ENCODE measurements at regions not wholly inside any gene's neighbourhood (a gene's known extent, or its start where the extent isn't known, plus 50 kb on each side); places are given as distances from the start of the nearest gene placed in this dataset.

DNA sequence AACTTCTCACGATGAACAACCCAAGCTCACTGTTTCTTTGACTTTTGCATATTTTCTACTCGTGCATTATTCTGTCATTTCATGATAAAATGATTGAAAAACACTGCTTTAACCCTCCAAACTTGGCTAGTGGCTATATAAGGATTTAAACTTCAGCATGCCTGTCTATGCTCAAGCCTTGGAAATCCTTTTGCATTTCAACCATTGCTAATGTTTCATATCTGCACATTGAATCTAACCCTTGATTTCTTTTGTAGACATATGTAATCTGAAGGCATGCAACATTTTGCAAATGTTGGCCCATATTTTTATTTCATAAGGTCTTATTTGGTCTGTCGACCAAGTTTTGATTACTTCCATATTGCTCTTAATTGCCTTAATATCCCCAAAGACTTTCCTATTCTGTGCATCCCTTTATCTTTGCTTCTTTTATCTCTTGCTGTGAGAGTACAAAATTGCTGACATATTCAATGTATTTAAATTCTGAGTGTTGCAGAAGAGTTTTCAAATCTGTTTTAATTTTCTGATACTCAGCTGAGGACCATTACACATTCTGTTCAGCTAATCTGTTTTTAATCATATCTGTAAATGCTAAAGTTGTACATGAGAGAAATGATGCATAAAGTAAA is 403.7 kb upstream of the ZNF608 start:
- H3K9me3 Mint-ChIP-seq, result no peaks in the 10 kb centered on the region
- no peak overlapping the region for H3K4me3 Mint-ChIP-seq
- H3K4me1 Mint-ChIP-seq (ENCODE audit: low read depth), result no peaks in the 10 kb centered on the region

DNA sequence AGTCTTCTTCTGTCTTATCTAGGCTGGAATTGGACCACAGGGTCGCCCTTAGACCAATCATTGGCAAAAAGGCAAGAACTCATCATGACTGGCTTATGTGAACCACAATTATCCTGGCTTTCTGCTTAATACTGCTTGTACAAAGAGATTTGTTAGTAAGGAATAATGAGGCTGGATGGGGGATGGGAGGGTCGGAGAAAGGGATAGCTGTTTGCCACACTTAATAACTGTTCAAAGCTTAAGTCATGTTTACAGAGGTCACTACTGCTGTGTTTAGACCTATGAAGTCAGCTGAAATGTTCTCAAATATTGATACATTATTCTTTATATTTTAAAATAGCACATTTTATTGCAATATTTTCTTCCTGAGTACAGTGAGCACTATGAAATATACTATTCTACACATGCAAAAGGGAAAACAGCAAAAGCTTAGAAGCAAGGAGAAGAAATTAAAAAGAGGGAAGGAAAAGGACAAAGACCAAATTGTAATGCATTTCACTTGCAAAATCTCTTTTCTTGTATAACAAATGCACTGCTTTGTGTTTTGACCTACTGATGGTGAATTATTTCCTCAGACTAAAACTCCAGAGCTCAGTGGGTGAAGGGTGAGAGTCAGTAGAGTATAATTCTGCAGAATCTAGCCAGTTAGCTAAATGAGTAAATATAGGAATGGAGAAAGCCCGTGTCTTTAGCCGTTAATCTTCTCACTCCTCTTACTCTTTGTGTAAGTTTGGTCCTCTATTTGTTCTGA is 404.9 kb upstream of the ZNF608 start:
- Mint-ChIP-seq H3K27me3 (ENCODE audit: insufficient read depth) (peaks cover 13% of the 10 kb centered on the region; the same call in 1 of the 2 replicates), H3K4me3 (no peak overlapping the region), H3K27ac (no peak overlapping the region), H3K36me3 (ENCODE audit: low read depth) (no peaks in the 10 kb centered on the region), H3K4me1 (ENCODE audit: low read depth) (no peaks in the 10 kb centered on the region), H3K9me3 (no peaks in the 10 kb centered on the region)
- TF ChIP-seq, protein P1, sequence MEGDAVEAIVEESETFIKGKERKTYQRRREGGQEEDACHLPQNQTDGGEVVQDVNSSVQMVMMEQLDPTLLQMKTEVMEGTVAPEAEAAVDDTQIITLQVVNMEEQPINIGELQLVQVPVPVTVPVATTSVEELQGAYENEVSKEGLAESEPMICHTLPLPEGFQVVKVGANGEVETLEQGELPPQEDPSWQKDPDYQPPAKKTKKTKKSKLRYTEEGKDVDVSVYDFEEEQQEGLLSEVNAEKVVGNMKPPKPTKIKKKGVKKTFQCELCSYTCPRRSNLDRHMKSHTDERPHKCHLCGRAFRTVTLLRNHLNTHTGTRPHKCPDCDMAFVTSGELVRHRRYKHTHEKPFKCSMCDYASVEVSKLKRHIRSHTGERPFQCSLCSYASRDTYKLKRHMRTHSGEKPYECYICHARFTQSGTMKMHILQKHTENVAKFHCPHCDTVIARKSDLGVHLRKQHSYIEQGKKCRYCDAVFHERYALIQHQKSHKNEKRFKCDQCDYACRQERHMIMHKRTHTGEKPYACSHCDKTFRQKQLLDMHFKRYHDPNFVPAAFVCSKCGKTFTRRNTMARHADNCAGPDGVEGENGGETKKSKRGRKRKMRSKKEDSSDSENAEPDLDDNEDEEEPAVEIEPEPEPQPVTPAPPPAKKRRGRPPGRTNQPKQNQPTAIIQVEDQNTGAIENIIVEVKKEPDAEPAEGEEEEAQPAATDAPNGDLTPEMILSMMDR (IDR thresholded peaks at IDR 0.05), result no peak
- no peak for DNase-seq

More for the DNA sequence above, 403.7 kb upstream of the ZNF608 start:
- Mint-ChIP-seq H3K36me3 (ENCODE audit: low read depth) (no peaks in the 10 kb centered on the region), H3K27me3 (ENCODE audit: insufficient read depth) (peaks cover 12% of the 10 kb centered on the region; the same call in 1 of the 2 replicates), H3K27ac (no peak overlapping the region)
- DNase-seq, result no peak
- TF ChIP-seq, protein P1 (IDR thresholded peaks at IDR 0.05), result no peak

DNA sequence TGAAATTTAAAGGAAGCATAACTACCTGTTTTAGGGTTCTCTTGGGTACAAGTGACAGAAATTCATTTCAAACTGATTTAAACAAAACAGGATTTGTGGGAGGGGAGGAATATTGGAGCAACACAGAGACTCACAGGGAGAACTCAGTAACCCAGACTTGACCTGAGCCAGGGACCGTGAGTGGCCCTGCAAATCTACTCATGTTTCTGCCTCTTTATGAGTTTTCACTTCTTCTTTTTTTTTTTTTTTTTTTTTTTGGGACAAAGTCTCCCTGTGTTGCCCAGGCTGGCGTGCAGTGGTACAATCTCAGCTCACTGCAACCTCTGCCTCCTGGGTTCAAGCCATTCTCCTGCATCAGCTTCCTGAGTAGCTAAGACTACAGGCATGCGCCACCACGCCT is 405.6 kb upstream of the ZNF608 start:
- Mint-ChIP-seq H3K36me3 (ENCODE audit: low read depth) (no peaks in the 10 kb centered on the region), H3K27ac (no peak overlapping the region), H3K9me3 (no peaks in the 10 kb centered on the region), H3K4me1 (ENCODE audit: low read depth) (no peaks in the 10 kb centered on the region), H3K4me3 (no peak overlapping the region), H3K27me3 (ENCODE audit: insufficient read depth) (peaks cover 13% of the 10 kb centered on the region; the same call in 1 of the 2 replicates)
- DNase-seq, result no peak
- TF ChIP-seq, protein P1 (IDR thresholded peaks at IDR 0.05), result no peak

DNA sequence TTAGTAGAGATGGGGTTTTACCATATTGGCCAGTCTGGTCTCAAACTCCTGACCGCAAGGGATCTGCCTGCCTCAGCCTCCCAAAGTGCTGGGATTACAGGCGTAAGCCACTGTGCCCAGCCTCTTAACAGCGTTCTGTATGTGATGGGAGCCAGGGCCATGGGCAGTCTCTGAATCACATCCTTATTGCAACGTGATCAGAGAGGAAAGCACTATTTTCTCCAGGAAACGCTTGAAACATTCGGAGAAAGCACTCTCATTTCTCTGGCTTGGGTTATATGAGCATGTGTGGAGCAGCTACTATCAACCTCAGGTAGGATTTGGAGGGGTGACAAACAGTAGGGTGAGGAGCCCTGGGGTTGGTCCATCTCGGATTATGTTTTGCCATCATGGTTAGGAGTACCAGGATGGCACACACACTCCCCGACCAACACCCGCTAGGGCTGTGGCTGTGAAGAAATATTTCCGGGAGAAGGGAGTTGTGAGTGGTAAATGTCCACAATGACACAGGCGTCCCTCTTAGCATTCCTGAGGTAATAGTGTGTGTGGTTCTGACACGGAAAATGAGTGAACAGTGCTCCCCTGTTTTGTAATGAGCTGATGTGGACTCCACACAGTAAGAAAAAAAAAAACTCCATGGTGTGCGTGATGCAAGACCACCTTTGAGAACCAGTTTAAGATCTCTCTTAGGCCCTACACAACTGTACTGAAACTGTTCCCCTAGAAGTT is 406.2 kb upstream of the ZNF608 start:
- no peak for DNase-seq
- no peak overlapping the region for H3K4me3 Mint-ChIP-seq
- peaks cover 13% of the 10 kb centered on the region; the same call in 1 of the 2 replicates for H3K27me3 Mint-ChIP-seq (ENCODE audit: insufficient read depth)
- H3K27ac Mint-ChIP-seq, result no peak overlapping the region
- no peaks in the 10 kb centered on the region for H3K36me3 Mint-ChIP-seq (ENCODE audit: low read depth)
- H3K4me1 Mint-ChIP-seq (ENCODE audit: low read depth), result no peaks in the 10 kb centered on the region
- no peaks in the 10 kb centered on the region for H3K9me3 Mint-ChIP-seq
- TF ChIP-seq, protein P1 (IDR thresholded peaks at IDR 0.05), result no peak

DNA sequence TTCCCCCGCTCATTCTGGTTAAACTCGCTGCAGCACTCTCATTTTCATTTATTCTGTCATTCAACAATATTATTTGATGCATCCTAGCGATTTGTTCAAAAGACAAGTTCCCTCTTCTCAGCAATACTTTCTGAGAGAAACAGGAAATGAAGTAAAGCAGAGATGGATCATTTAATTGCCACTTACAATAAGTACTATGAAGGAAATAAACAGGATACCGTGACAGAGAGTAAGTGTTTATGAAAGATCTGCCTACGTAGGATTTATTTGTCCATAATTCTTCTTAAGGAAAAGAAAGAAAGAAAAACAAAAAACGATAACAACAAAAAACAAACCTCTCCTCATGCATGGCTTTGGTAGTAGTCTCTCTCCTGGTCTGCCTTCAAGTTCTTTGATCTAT is 406.8 kb upstream of the ZNF608 start:
- TF ChIP-seq, protein P1 (IDR thresholded peaks at IDR 0.05), result no peak
- Mint-ChIP-seq H3K36me3 (ENCODE audit: low read depth) (no peaks in the 10 kb centered on the region), H3K9me3 (no peaks in the 10 kb centered on the region), H3K4me3 (no peak overlapping the region), H3K27me3 (ENCODE audit: insufficient read depth) (peaks cover 13% of the 10 kb centered on the region; the same call in 1 of the 2 replicates), H3K4me1 (ENCODE audit: low read depth) (no peaks in the 10 kb centered on the region), H3K27ac (no peak overlapping the region)
- DNase-seq, result no peak

All from HFFc6 (cell line).